HG02884 (cell line): ENCODE measurements at regions not wholly inside any gene's neighbourhood (a gene's known extent, or its start where the extent isn't known, plus 50 kb on each side); places are given as distances from the start of the nearest gene placed in this dataset.

ENCODE experiments used
- ATAC-seq: cut with Tn5 transposase; IDR thresholded peaks from one replicate; pipeline ENCODE4 v1.9.1; 2021; ENCODE audit warnings: mild to moderate bottlenecking, moderate library complexity; ENCODE audit not compliant: unreplicated experiment

DNA sequence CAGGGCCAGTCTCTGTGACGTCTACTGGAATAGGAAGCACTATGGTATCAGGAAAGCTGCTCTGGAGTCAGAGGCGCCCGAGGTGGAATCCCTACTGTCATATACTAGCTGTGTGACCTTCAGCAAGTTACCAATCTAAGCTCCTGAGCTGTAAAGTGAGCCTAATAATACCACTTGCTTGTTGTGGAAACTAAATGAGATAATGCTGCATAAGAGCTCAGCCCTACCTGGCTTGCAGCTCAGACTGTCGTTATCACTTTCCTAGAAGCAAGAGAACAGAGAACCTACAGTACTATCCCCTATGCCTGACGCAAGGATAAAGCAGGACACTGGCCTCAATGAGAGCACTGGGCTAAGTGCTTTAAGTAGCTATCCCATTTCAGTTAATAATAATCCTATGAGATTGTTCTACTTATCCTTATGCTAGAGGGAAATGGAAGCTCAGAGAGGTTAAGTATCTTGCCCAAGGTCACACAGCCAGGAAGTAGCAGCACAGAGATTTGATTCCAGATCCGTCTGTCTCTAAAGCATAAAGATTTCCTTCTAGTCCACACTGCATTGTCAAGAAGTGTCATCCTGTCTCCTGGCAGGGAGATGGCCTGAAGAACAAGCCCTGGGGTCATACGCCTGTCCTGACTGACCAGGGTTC, 195.2 kb downstream of the TLE3 start:
- ATAC-seq: no peak

- no peak for ATAC-seq
These were observed 193.9 kb downstream of the TLE3 start for GRCh38 chr15:69903470-69904469.

- no peak for ATAC-seq
These were observed 191.2 kb downstream of the TLE3 start for GRCh38 chr15:69906256-69907185.

- no peak for ATAC-seq
These were observed 189.7 kb downstream of the TLE3 start for GRCh38 chr15:69908060-69908459.

DNA sequence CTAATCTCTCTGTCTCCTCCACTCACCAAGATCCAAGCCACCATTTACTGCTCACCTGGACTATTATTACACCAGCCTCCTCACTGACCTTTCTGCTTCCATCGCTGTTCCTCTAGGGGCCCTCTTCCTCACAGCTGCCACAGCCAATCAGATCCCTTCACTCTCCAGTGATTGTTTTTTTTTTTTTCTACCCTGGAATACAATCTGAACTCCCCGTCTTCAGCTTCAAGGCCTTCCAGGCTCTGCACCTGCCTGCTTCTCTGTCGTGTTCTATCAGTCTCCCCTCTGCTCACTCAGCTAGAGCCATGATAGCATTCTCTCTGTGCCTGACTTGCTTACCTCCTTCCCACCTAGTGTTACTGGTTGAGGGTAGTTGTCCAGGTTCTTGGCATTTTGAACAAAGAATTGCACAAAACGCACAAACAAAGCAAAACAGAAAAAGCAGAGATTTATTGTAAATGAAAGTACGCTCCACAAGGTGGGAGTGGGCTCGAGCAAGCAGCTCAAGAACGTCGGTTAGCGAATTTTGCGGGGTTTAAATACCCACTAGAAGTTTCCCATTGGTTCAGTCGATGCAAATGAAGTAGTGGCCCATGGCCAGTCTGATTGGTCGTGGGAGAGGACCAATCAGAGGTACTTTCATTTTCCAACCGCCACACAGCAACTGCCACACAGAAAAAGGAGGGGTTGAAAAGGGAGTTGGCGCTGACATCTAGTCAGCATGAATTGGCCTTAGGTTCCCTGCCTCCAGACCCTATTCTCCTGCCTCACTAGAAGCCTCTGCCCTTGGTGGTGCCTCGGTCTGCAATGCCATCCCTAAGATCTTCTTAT, 188.9 kb downstream of the TLE3 start:
- no peak for ATAC-seq

DNA sequence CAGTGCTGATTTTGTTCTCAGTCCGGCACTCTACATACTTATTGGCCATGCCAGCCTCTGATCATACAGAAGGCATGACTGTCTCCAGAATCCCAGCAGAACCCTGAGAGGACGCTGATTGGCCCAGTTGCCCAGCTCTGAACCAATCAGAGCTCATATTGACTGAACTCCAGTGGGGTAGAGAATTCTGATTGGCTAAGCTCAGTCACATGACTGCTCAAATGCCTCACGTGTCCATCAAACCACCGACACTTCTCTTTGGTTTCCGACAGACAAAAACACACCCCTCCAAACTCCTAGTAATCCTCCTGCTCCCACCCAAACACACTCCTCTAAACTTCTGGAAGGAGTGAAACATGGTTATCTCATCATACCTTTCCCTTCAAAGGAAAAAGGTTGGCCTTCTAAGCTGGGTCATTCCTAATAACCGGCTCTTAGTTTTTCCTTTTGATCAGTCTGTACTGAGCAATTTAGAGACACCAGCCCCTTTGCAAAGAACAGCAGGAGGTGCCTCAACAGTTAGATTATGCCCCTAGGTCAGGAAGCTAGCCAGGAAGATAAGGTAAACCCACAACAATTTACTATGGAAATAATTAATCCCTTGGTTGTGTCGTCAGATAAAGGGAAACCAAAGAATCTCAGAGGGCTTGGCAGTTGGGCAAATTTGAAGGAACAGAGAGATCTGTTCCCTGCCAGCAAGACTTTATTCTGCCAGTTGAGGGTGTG, 187.8 kb downstream of the TLE3 start:
- no peak for ATAC-seq

DNA sequence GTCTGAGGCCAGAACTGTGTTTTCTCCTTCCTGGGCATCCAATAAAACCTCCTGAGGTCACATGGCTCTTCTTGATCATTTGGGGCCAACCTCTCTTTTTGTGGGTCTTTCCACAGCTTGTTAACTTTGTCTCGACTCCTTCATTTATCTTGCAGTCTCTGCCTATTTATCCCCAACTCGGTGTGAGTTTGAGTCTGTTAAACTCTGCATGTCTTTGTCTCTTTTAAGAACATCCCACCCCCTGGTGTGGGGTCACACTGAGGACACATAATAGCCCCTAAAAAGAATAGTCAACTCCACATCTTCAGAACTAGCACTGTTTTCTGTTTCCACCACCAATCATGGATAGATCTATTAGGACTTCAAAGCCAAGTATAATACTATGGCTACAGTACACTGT, 187.2 kb downstream of the TLE3 start:
- ATAC-seq: no peak

GRCh38 chr15:69912116-69912515, 185.6 kb downstream of the TLE3 start:
- ATAC-seq: no peak

- no peak for ATAC-seq
These were observed 183.7 kb downstream of the TLE3 start for GRCh38 chr15:69914040-69914439.

GRCh38 chr15:69914960-69915359, 182.8 kb downstream of the TLE3 start:
- no peak for ATAC-seq

DNA sequence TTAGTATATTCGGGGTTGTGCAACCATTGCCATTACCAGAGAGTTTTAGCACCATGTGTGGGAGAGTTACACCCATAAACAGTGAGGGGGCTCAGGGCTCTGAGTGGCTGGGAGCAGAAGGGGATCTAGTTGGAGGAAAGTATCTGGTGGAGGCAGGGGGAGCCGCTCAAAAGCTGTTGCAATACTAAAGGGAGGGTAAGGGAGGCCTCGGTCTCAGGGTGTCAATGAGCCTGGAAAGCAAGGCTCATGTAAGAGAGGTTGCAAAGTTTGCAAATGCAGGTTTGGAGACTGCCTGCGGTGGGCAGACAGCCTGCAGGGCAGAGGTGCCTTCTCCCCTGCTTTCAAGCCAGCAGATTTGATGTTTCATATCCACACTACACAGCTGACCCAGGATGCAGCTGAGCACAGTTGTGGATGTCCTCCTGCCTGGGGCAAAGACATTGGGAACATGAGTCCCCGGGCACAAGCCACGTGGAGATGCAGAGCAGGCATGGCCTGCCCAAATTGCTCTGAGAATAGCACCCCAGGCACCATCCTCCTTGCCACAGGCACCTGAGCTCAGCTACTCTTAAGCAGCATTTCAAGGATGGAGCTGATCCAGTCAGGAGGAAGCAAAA, 181.4 kb downstream of the TLE3 start:
- no peak for ATAC-seq

DNA sequence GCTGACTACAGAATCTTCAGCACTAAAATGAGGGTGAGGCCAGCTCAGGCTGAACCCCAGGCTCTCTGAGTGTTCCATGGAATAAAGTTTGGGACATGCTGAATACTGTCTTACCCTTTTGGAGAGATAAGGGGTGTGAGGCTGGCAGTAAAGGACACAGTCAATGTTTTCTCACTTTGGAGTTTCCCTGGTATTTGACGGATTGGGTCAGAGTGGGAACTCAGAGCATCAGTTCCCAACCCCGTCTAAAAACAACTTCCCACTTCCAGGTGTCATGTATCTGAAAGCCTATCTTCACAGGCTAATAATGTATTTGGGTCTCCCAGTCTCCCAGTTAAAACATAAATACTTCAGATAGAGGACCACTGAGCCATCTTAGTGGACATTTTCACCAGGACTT, 180.7 kb downstream of the TLE3 start:
- no peak for ATAC-seq

DNA sequence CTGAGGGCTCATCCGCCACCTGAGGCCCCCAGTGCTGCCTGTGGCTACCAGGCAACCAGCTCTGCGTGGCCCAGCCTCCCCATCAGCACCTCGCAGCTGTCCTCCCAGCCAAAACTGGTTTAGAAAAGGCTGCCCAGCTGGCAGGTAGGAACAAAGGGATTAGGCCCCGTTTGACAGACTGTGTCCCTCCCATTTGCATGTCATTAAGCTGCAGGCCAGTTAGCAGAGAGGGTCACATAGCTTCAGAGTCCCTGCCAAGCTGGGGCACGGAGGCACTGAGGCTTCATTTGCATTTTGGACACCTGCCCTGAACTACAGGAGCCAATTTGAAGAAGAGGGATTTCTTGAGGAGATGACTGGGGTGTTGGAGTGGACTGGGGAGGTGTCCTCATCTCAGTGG, 177.9 kb downstream of the TLE3 start:
- ATAC-seq: no peak

DNA sequence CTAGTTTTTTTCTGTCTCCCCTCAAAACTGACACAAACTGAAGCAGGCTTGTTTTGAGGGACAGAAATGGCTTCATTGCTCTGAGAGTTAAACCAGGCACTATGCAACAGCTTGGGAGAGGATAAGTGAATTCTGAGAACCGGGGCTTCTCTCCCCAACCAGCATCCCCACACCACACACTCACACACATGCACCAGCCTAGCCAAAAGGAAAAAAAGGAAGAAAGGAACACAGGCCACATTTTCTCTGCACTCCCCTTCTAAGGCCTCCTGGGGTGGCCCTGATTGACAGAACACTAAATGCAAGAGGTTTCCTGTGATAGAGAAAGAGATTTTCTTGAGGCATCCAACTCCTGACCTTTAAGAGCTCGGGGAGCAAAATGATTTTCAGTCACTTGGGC, 177.5 kb downstream of the TLE3 start:
- no peak for ATAC-seq

- no peak for ATAC-seq
These were observed 175.8 kb downstream of the TLE3 start for GRCh38 chr15:69921626-69922619.

DNA sequence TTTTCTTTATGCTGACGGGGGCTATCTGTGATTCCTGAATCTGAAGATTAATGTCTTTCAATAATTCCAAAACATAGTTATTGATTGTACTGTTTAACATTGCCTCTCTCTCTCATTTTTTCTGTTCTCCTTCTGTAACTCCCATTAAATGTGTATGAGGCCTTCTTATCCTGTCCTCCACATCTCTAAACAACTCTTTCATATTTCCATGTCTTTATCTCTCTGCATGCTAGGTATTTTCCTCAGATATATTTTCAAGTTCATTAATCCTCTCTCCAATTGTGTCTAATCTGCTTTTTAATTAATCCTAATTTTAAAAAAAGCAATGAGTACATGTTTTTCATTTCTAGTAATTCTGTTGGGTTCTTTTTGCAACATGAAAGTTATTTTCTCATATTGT, 173.2 kb downstream of the TLE3 start:
- no peak for ATAC-seq

DNA sequence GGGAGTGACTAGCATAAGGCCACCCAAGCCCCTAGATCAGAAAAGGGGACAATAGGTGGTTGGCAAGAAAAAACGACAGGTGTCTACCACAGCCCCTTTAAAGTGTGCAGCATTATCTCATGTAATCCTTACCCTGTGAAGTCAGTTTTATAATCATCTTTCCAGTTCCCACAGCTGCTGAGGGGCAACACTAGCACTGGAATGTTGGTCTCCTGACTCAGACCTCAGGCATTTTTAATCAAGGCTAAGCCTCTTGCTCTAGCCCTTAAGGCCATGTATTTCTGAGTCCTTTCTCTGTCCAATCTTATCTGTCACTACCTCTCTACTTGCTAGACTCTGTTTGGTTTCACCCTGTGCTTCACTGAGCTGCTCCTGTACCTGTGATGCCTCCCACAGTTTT, 171.7 kb downstream of the TLE3 start:
- ATAC-seq: no peak

DNA sequence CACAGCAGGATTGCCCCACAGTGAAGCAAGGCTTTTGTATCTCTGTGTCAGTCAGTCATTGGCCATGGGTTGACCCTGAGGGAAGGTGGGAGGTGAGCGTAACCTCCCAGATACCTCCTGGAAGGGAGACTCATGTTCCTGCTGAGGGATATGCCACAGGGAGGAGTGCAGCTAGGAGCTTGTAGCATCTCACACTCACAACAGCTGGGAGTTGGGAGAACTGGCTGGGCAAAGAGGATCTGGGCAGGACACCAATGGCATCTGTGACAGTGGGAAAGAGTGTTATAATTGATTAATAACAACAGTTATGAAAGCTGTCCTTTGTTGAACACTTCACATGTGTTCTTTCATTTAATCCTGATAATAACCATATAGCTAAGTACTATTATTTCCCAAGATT, 171.0 kb downstream of the TLE3 start:
- ATAC-seq: no peak
